Naive thymus-derived CD4-positive, alpha-beta T cell (primary cell): ENCODE measurements at regions not wholly inside any gene's neighbourhood (a gene's known extent, or its start where the extent isn't known, plus 50 kb on each side); places are given as distances from the start of the nearest gene placed in this dataset.

ENCODE experiments used
- ATAC-seq: fragments of 150-1000 bp; cut with Tn5 transposase; 2 replicates; pipeline ENCODE4 v1.10.0; 2021; ENCODE audit warnings: mild to moderate bottlenecking, moderate library complexity
- CTCF ChIA-PET: fragments of 350-600 bp; sonication (Branson Sonifier 250); formaldehyde crosslinking; loops from one replicate; lab custom pipeline; 2021; ENCODE audit warnings: antibody characterized with exemption; lab: Charles Lee
- POLR2A ChIA-PET: fragments of 350-600 bp; sonication (Branson Sonifier 250); formaldehyde crosslinking; loops from one replicate; lab custom pipeline; 2021; ENCODE audit warnings: antibody characterized with exemption, inconsistent platforms; lab: Charles Lee
- DNase-seq, 9 donors: peaks; one replicate each; pipeline versions ENCODE4 v3.0.0 to v3.0.0-alpha.2; 2020 to 2022; ENCODE audit warnings: mixed read lengths in 1 of 9
- H3K27ac ChIP-seq: one replicate; pipeline ENCODE4 v1.7.0; 2013; ENCODE audit warnings: mild to moderate bottlenecking, low read depth, low read length, moderate library complexity
- H3K27me3 ChIP-seq, 2 donors: one replicate each; pipeline ENCODE4 v1.7.0; 2013; ENCODE audit warnings: low read length in 2 of 2, mild to moderate bottlenecking in 2 of 2, moderate library complexity in 2 of 2; ENCODE audit not compliant: control insufficient read depth in 2 of 2, insufficient read depth in 2 of 2
- H3K36me3 ChIP-seq, 3 experiments: 1 replicate in 2 of 3; 2 replicates in 1 of 3; pipeline ENCODE4 v1.7.0; 2013; ENCODE audit warnings: low read length in 3 of 3, mild to moderate bottlenecking in 3 of 3, moderate library complexity in 1 of 3; ENCODE audit not compliant: insufficient read depth in 3 of 3, control insufficient read depth in 2 of 3
- H3K4me1 ChIP-seq, 2 donors: one replicate each; pipeline ENCODE4 v1.7.0; 2013; ENCODE audit warnings: low read length in 2 of 2, mild to moderate bottlenecking in 2 of 2, moderate library complexity in 1 of 2; ENCODE audit not compliant: control insufficient read depth in 2 of 2, insufficient read depth in 2 of 2
- H3K4me3 ChIP-seq: 2 replicates; pipeline ENCODE4 v1.7.0; 2013; ENCODE audit warnings: mild to moderate bottlenecking, low read length
- H3K9me3 ChIP-seq, 3 experiments: 1 replicate in 2 of 3; 2 replicates in 1 of 3; pipeline ENCODE4 v1.7.0; 2013; ENCODE audit warnings: low read length in 3 of 3; ENCODE audit not compliant: control insufficient read depth in 2 of 3
- H3K27ac Mint-ChIP-seq, 9 donors: one replicate each; pipeline ENCODE4 v1.8.0; 2020 to 2022; ENCODE audit warnings: mixed read lengths in 9 of 9, mild to moderate bottlenecking in 8 of 9, moderate library complexity in 5 of 9, inconsistent platforms in 2 of 9
- H3K27me3 Mint-ChIP-seq, 5 donors: one replicate each; pipeline ENCODE4 v1.8.0; 2021 to 2022; ENCODE audit warnings: mixed read lengths in 5 of 5, mild to moderate bottlenecking in 1 of 5
- H3K36me3 Mint-ChIP-seq, 5 donors: one replicate each; pipeline ENCODE4 v1.8.0; 2020 to 2022; ENCODE audit warnings: mixed read lengths in 5 of 5, mild to moderate bottlenecking in 3 of 5, inconsistent platforms in 1 of 5
- H3K4me1 Mint-ChIP-seq, 7 donors: one replicate each; pipeline ENCODE4 v1.8.0; 2020 to 2022; ENCODE audit warnings: mixed read lengths in 7 of 7, mild to moderate bottlenecking in 3 of 7, inconsistent platforms in 1 of 7
- H3K4me3 Mint-ChIP-seq, 10 donors: one replicate each; pipeline ENCODE4 v1.8.0; 2020 to 2022; ENCODE audit warnings: mild to moderate bottlenecking in 10 of 10, mixed read lengths in 10 of 10, moderate library complexity in 6 of 10, inconsistent platforms in 2 of 10
- H3K9me3 Mint-ChIP-seq, 11 donors: one replicate each; pipeline ENCODE4 v1.8.0; 2020 to 2022; ENCODE audit warnings: mixed read lengths in 11 of 11, mild to moderate bottlenecking in 4 of 11, inconsistent platforms in 1 of 11, moderate library complexity in 1 of 11
- intact Hi-C, 2 donors: fragments of 100-400 bp; cut with micrococcal nuclease; formaldehyde crosslinking; loops; one replicate each; pipeline ENCODE4 v1.15.1; 2023

- H3K4me1 Mint-ChIP-seq = no peaks in the 10 kb centered on the region
- POLR2A ChIA-PET = no interaction called here
- Histone ChIP-seq H3K36me3 (no peaks in the 10 kb centered on the region), H3K27me3 (no peaks in the 10 kb centered on the region), H3K9me3 (no peaks in the 10 kb centered on the region), H3K4me3 (no peak overlapping the region), H3K27ac (no peak overlapping the region), H3K4me1 (no peaks in the 10 kb centered on the region)
- H3K27ac Mint-ChIP-seq = no peak overlapping the region
- H3K4me3 Mint-ChIP-seq = no peak overlapping the region
- no peaks in the 10 kb centered on the region for H3K36me3 Mint-ChIP-seq
- DNase-seq (no peak), ATAC-seq (no peak)
- no peaks in the 10 kb centered on the region for H3K27me3 Mint-ChIP-seq
- H3K9me3 Mint-ChIP-seq = peaks cover 0 to 14% (median 5%) of the 10 kb centered on the region in 11 donors
- CTCF ChIA-PET = no interaction called here
- intact Hi-C loops = no loop called here
These were observed 982.0 kb upstream of the ARRDC3 start for GRCh38 chr5:92364986-92365550.

GRCh38 chr5:92353107-92354030 is 970.3 kb upstream of the ARRDC3 start:
- ChIA-PET CTCF (no interaction called here), POLR2A (no interaction called here)
- DNase-seq = no peak
- Mint-ChIP-seq H3K4me3 (no peak overlapping the region), H3K36me3 (no peaks in the 10 kb centered on the region), H3K4me1 (no peaks in the 10 kb centered on the region), H3K27ac (no peak overlapping the region), H3K27me3 (no peaks in the 10 kb centered on the region), H3K9me3 (peaks cover 0 to 19% (median 11%) of the 10 kb centered on the region in 11 donors)
- no peaks in the 10 kb centered on the region for H3K27me3 ChIP-seq
- intact Hi-C loops = no loop called here
- no peaks in the 10 kb centered on the region for H3K9me3 ChIP-seq
- no peak overlapping the region for H3K4me3 ChIP-seq
- H3K27ac ChIP-seq = no peak overlapping the region
- ATAC-seq = no peak
- no peaks in the 10 kb centered on the region for H3K4me1 ChIP-seq
- H3K36me3 ChIP-seq = no peaks in the 10 kb centered on the region

- no peak for DNase-seq
- ATAC-seq = no peak
- H3K9me3 ChIP-seq = no peaks in the 10 kb centered on the region
- no peaks in the 10 kb centered on the region for H3K36me3 ChIP-seq
- Mint-ChIP-seq H3K9me3 (peaks cover 0 to 21% (median 0%) of the 10 kb centered on the region in 11 donors), H3K27ac (no peak overlapping the region), H3K27me3 (no peaks in the 10 kb centered on the region), H3K4me3 (no peak overlapping the region), H3K36me3 (peaks cover 0 to 3% (median 0%) of the 10 kb centered on the region in 5 donors), H3K4me1 (no peaks in the 10 kb centered on the region)
- ChIA-PET POLR2A (no interaction called here), CTCF (no interaction called here)
- no peak overlapping the region for H3K27ac ChIP-seq
- no peaks in the 10 kb centered on the region for H3K4me1 ChIP-seq
- H3K27me3 ChIP-seq = no peaks in the 10 kb centered on the region
- H3K4me3 ChIP-seq = no peak overlapping the region
- intact Hi-C loops = no loop called here
These were observed 954.7 kb upstream of the ARRDC3 start for GRCh38 chr5:92337772-92338234.

- Histone ChIP-seq H3K9me3 (no peaks in the 10 kb centered on the region), H3K4me3 (no peak overlapping the region), H3K4me1 (no peaks in the 10 kb centered on the region), H3K27ac (no peak overlapping the region), H3K27me3 (no peaks in the 10 kb centered on the region), H3K36me3 (no peaks in the 10 kb centered on the region)
- DNase-seq (no peak), ATAC-seq (no peak)
- POLR2A ChIA-PET = no interaction called here
- intact Hi-C loops = no loop called here
- H3K36me3 Mint-ChIP-seq = peaks cover 0 to 3% (median 0%) of the 10 kb centered on the region in 5 donors
- no peaks in the 10 kb centered on the region for H3K4me1 Mint-ChIP-seq
- no peaks in the 10 kb centered on the region for H3K27me3 Mint-ChIP-seq
- H3K4me3 Mint-ChIP-seq = no peak overlapping the region
- H3K9me3 Mint-ChIP-seq = peaks cover 0 to 9% (median 0%) of the 10 kb centered on the region in 11 donors
- CTCF ChIA-PET = no interaction called here
- no peak overlapping the region for H3K27ac Mint-ChIP-seq
These were observed 948.9 kb upstream of the ARRDC3 start for GRCh38 chr5:92332039-92332438.

GRCh38 chr5:92330365-92330764 is 947.2 kb upstream of the ARRDC3 start:
- Mint-ChIP-seq H3K4me1 (no peaks in the 10 kb centered on the region), H3K4me3 (no peak overlapping the region), H3K27ac (no peak overlapping the region), H3K27me3 (no peaks in the 10 kb centered on the region), H3K9me3 (peaks cover 0 to 8% (median 0%) of the 10 kb centered on the region in 11 donors), H3K36me3 (no peaks in the 10 kb centered on the region)
- intact Hi-C loops = no loop called here
- ATAC-seq (no peak), DNase-seq (no peak)
- H3K4me3 ChIP-seq = no peak overlapping the region
- no peak overlapping the region for H3K27ac ChIP-seq
- no peaks in the 10 kb centered on the region for H3K36me3 ChIP-seq
- H3K27me3 ChIP-seq = no peaks in the 10 kb centered on the region
- ChIA-PET CTCF (no interaction called here), POLR2A (no interaction called here)
- no peaks in the 10 kb centered on the region for H3K9me3 ChIP-seq
- no peaks in the 10 kb centered on the region for H3K4me1 ChIP-seq

GRCh38 chr5:92329759-92330158 is 946.6 kb upstream of the ARRDC3 start:
- intact Hi-C loops = no loop called here
- no peak overlapping the region for H3K27ac Mint-ChIP-seq
- no peaks in the 10 kb centered on the region for H3K4me1 ChIP-seq
- H3K9me3 Mint-ChIP-seq = peaks cover 0 to 8% (median 0%) of the 10 kb centered on the region in 11 donors
- H3K27me3 ChIP-seq = no peaks in the 10 kb centered on the region
- ATAC-seq (no peak), DNase-seq (no peak)
- ChIA-PET POLR2A (no interaction called here), CTCF (no interaction called here)
- no peaks in the 10 kb centered on the region for H3K36me3 ChIP-seq
- H3K4me3 Mint-ChIP-seq = no peak overlapping the region
- no peak overlapping the region for H3K4me3 ChIP-seq
- H3K4me1 Mint-ChIP-seq = no peaks in the 10 kb centered on the region
- no peaks in the 10 kb centered on the region for H3K36me3 Mint-ChIP-seq
- H3K27ac ChIP-seq = no peak overlapping the region
- H3K9me3 ChIP-seq = no peaks in the 10 kb centered on the region
- no peaks in the 10 kb centered on the region for H3K27me3 Mint-ChIP-seq
